ENCODE measurements at regions not wholly inside any gene's neighbourhood (a gene's known extent, or its start where the extent isn't known, plus 50 kb on each side); places are given as distances from the start of the nearest gene placed in this dataset.

- DNase-seq, result no peak
Observed at GRCh38 chr19:28971049-28971448, 241.9 kb downstream of the UQCRFS1 start.

- no peak for DNase-seq
Observed at GRCh38 chr19:28968721-28969120, 244.2 kb downstream of the UQCRFS1 start.

- no peak for DNase-seq
Observed at GRCh38 chr19:28966737-28967399, 246.1 kb downstream of the UQCRFS1 start.

- no peak for DNase-seq
Observed at GRCh38 chr19:28964500-28964899, 248.5 kb downstream of the UQCRFS1 start.

GRCh38 chr19:28963486-28964250, 249.3 kb downstream of the UQCRFS1 start:
- no peak for DNase-seq

- DNase-seq, result no peak
Observed at GRCh38 chr19:28961772-28962500, 251.0 kb downstream of the UQCRFS1 start.

- DNase-seq, result no peak
Observed at GRCh38 chr19:28960986-28961705, 251.8 kb downstream of the UQCRFS1 start.

GRCh38 chr19:28960586-28960985, 252.4 kb downstream of the UQCRFS1 start:
- no peak for DNase-seq

- DNase-seq, result no peak
Observed at GRCh38 chr19:28956961-28957360, 256.0 kb downstream of the UQCRFS1 start.

GRCh38 chr19:28956421-28956820, 256.5 kb downstream of the UQCRFS1 start:
- DNase-seq, result no peak

GRCh38 chr19:28949535-28949934, 263.4 kb downstream of the UQCRFS1 start:
- DNase-seq, result no peak

- no peak for DNase-seq
Observed at GRCh38 chr19:28949027-28949426, 263.9 kb downstream of the UQCRFS1 start.

GRCh38 chr19:28948566-28948965, 264.4 kb downstream of the UQCRFS1 start:
- no peak for DNase-seq

GRCh38 chr19:28948026-28948425, 264.9 kb downstream of the UQCRFS1 start:
- no peak for DNase-seq

- no peak for DNase-seq
Observed at GRCh38 chr19:28943651-28944050, 269.3 kb downstream of the UQCRFS1 start.

- DNase-seq, result no peak
Observed at GRCh38 chr19:28941833-28942232, 271.1 kb downstream of the UQCRFS1 start.

- DNase-seq, result no peak
Observed at GRCh38 chr19:28940751-28941500, 272.0 kb downstream of the UQCRFS1 start.

- no peak for DNase-seq
Observed at GRCh38 chr19:28939236-28939635, 273.7 kb downstream of the UQCRFS1 start.

GRCh38 chr19:28936001-28936400, 276.9 kb downstream of the UQCRFS1 start:
- no peak for DNase-seq

GRCh38 chr19:28934631-28935030, 278.3 kb downstream of the UQCRFS1 start:
- DNase-seq, result no peak

- no peak for DNase-seq
Observed at GRCh38 chr19:28933039-28933438, 279.9 kb downstream of the UQCRFS1 start.

GRCh38 chr19:28932446-28932845, 280.5 kb downstream of the UQCRFS1 start:
- no peak for DNase-seq
